ENCODE measurements at regions not wholly inside any gene's neighbourhood (a gene's known extent, or its start where the extent isn't known, plus 50 kb on each side); places are given as distances from the start of the nearest gene placed in this dataset.

DNA sequence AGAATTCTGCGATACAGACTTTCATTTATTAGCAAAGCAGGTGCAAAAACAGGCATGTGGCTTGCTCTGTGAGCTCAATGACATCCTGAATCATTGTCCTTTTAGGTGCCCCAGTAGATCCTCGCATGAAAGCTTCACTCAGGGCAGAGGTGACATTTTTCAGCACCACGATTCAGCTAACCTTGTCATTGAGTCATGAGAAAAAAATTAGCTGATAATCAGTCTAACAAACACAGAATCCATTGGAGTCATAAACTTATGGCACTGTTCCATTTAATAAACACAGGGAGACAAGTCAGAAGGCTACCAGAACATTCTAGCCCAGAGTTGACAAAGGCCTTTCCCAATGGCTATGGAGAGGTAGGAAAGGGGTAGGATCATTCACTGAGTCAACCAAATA is 104.8 kb upstream of the RAD23B start:
- DNase-seq, result no peak
- no peaks in the 10 kb centered on the region for H3K27me3 ChIP-seq (replicated peaks)
- no peak overlapping the region for H3K27ac ChIP-seq
- in situ Hi-C loops (cut with HindIII; ENCODE audit: low pct_ligation_motif_present, low sequenced_read_pairs), result no loop called here
- H3K4me3 ChIP-seq (ENCODE audit: low read depth, low read length), result no peak overlapping the region
- H3K36me3 ChIP-seq (replicated peaks), result no peaks in the 10 kb centered on the region
- TF ChIP-seq, protein P1, sequence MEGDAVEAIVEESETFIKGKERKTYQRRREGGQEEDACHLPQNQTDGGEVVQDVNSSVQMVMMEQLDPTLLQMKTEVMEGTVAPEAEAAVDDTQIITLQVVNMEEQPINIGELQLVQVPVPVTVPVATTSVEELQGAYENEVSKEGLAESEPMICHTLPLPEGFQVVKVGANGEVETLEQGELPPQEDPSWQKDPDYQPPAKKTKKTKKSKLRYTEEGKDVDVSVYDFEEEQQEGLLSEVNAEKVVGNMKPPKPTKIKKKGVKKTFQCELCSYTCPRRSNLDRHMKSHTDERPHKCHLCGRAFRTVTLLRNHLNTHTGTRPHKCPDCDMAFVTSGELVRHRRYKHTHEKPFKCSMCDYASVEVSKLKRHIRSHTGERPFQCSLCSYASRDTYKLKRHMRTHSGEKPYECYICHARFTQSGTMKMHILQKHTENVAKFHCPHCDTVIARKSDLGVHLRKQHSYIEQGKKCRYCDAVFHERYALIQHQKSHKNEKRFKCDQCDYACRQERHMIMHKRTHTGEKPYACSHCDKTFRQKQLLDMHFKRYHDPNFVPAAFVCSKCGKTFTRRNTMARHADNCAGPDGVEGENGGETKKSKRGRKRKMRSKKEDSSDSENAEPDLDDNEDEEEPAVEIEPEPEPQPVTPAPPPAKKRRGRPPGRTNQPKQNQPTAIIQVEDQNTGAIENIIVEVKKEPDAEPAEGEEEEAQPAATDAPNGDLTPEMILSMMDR (IDR thresholded peaks at IDR 0.05; ENCODE audit: low read depth, low read length, missing control alignments), result no peak

DNA sequence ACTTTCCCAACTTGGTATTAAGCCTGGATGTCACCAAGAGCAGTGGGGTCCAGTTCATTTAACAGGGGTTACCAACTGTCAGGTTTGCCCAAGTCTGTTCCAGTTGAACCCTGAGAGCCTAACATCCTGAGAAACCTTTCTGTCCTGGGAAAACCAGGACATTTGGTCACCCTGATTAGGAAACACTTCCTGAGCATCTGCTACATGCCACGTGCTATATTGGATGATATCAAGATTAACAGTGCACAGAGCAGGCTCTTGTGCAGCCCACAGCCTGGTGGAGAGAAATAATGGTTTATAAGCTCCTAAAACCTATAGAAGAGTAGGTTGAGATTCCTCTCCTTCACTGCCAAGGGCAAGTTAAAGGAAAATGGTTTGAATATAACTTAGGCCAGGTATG is 102.9 kb upstream of the RAD23B start:
- no peak overlapping the region for H3K4me3 ChIP-seq (ENCODE audit: low read depth, low read length)
- in situ Hi-C loops (cut with HindIII; ENCODE audit: low pct_ligation_motif_present, low sequenced_read_pairs), result no loop called here
- TF ChIP-seq, protein P1 (IDR thresholded peaks at IDR 0.05; ENCODE audit: low read depth, low read length, missing control alignments), result no peak
- no peaks in the 10 kb centered on the region for H3K27me3 ChIP-seq (replicated peaks)
- no peaks in the 10 kb centered on the region for H3K36me3 ChIP-seq (replicated peaks)
- DNase-seq, result no peak
- no peak overlapping the region for H3K27ac ChIP-seq

DNA sequence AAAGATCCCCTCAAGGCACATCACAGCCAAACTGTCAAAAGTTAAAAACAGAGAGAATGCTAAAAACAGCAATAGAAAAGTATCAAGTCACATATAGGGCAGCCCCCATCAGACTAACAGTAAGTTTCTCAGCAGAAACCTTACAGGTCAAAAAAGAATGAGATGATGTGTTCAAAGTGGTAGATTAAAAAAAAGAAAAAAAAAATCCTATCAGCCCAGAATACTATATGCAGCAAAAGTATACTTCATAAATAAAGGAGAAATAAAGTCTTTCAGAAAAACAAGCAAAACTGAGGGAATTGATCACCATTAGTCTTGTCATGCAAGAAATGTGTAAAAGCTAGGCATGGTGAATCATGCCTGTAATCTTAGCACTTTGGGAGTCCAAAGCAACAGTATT is 99.9 kb upstream of the RAD23B start:
- Histone ChIP-seq H3K27ac (no peak overlapping the region), H3K36me3 (replicated peaks) (no peaks in the 10 kb centered on the region), H3K4me3 (ENCODE audit: low read depth, low read length) (no peak overlapping the region), H3K27me3 (replicated peaks) (no peaks in the 10 kb centered on the region)
- TF ChIP-seq, protein P1 (IDR thresholded peaks at IDR 0.05; ENCODE audit: low read depth, low read length, missing control alignments), result no peak
- DNase-seq, result no peak
- in situ Hi-C loops (cut with HindIII; ENCODE audit: low pct_ligation_motif_present, low sequenced_read_pairs), result no loop called here

DNA sequence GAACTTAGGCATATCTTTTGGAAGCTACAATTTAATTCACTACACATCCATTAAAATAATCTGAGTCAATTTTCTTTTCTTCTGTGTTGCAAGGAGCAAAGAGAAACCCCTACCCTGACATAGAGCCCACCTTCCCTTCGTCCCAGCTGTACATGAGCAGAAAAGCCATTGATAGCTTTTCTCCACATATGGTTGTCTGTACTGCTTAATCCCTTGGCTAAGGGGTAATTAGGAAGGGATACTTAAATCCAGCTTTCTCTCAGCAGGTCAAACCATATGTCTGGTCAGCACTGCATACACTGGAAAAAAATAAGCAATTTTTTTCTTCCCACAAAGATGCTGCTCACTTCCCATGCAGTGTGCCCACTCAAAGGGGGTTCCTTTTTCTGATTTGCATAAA is 94.7 kb upstream of the RAD23B start:
- H3K27me3 ChIP-seq (replicated peaks), result no peaks in the 10 kb centered on the region
- no peaks in the 10 kb centered on the region for H3K36me3 ChIP-seq (replicated peaks)
- H3K27ac ChIP-seq, result no peak overlapping the region
- in situ Hi-C loops (cut with HindIII; ENCODE audit: low pct_ligation_motif_present, low sequenced_read_pairs), result no loop called here
- DNase-seq, result no peak
- no peak overlapping the region for H3K4me3 ChIP-seq (ENCODE audit: low read depth, low read length)
- TF ChIP-seq, protein P1 (IDR thresholded peaks at IDR 0.05; ENCODE audit: low read depth, low read length, missing control alignments), result no peak

DNA sequence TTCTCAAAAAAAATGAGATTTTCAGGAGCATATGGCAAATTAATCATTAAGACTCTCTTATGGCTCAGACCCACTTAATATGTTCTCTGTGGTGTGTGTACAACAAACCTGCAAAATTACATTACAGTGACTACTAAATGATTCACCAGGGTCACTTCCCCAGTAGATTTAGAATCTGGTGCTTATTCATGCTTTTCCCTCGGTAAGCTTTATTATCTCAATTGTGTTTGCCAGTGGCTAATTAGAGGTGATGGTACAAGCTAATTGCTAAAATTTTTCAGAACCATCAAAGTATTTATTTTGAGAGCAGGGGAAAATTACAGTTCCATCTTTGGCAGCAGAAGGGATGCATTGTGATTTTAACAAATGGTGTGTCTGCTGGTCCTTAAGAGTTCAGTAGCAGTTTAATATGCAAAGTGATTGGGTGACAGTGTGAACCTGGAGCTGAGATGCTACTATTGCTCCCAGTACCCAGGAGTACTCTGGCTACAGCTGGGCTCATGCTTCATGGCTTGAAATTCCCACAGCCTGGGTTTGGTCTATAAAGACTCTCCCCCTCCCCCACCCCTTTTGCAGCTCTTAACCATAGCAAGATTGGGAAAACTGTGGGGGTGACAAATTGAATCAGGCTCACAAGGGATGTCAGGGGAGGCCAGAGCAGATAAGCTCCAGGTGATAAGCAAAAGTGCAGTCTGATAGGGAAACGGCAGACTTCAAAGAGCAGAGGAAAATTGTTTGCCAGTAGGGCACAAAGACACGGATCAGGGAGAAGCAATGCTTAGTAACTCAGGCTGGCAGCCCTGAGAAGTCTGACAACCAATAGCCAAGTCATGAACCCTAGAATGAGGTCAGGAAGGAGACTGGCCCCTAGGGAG is 92.8 kb upstream of the RAD23B start:
- DNase-seq, result peak; percentile 33
- in situ Hi-C loops (cut with HindIII; ENCODE audit: low pct_ligation_motif_present, low sequenced_read_pairs), result no loop called here
- no peak overlapping the region for H3K27ac ChIP-seq

More for the DNA sequence above, 92.8 kb upstream of the RAD23B start:
- Histone ChIP-seq H3K36me3 (replicated peaks) (no peaks in the 10 kb centered on the region), H3K27me3 (replicated peaks) (no peaks in the 10 kb centered on the region), H3K4me3 (ENCODE audit: low read depth, low read length) (no peak overlapping the region)
- TF ChIP-seq, protein P1 (IDR thresholded peaks at IDR 0.05; ENCODE audit: low read depth, low read length, missing control alignments), result no peak
